ENCODE measurements at regions not wholly inside any gene's neighbourhood (a gene's known extent, or its start where the extent isn't known, plus 50 kb on each side); places are given as distances from the start of the nearest gene placed in this dataset.

DNA sequence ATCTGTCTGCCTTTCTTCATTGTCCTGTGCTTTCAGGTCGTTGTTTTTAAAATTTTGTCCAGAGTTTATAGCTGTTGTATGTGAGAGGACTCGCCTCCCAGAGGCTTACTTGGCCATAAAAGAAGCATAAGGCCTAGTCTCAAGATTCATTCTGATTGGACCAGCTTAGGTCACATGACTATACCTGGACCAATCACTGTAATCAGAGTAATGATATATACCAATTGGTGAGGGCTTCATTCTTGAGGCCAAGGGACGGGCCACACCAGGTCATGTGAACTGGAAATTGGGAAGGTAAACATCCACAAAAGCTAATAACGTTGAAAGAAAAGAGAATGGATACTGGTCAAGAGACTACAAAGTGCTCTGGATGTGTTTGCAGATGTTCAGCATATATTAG, 141.4 kb upstream of the SULF2 start:
- peaks cover 6 to 21% (median 14%) of the 10 kb centered on the region in 3 donors for H3K27me3 Mint-ChIP-seq (ENCODE audit: low read depth in 3 of 3)
- H3K4me1 Mint-ChIP-seq: peaks cover 3% of the 10 kb centered on the region

GRCh38 chr20:47925593-47925992, 140.3 kb upstream of the SULF2 start:
- no peak overlapping the region for H3K27ac Mint-ChIP-seq

More for the DNA sequence above, 141.4 kb upstream of the SULF2 start:
- Histone ChIP-seq H2AFZ (ENCODE audit: insufficient read depth, low read depth, low read length, poor library complexity, severe bottlenecking) (no peak overlapping the region), H3K4me3 (replicated peaks in 1 of 3; ENCODE audit: low read depth in 2 of 3, low read length in 3 of 3) (no peak overlapping the region), H3K4me2 (replicated peaks; ENCODE audit: extremely low read depth, low read length, poor library complexity, severe bottlenecking) (no peak overlapping the region), H3K27ac (ENCODE audit: low read depth in 1 of 2, low read length in 2 of 2) (no peak overlapping the region), H3K79me2 (ENCODE audit: insufficient read depth, low read length) (no peaks in the 10 kb centered on the region), H4K20me1 (ENCODE audit: insufficient read depth, low read length) (no peaks in the 10 kb centered on the region), H3K27me3 (ENCODE audit: control insufficient read depth in 2 of 2, insufficient read depth in 2 of 2, low read length in 2 of 2) (peaks cover 11 to 12% of the 10 kb centered on the region in 2 donors), H3K4me1 (ENCODE audit: control insufficient read depth in 1 of 2, insufficient read depth in 2 of 2, low read length in 2 of 2) (no peaks in the 10 kb centered on the region), H3K9ac (ENCODE audit: insufficient read depth, low read length, poor library complexity, severe bottlenecking) (no peak overlapping the region), H3K9me3 (replicated peaks in 1 of 2; ENCODE audit: control insufficient read depth in 1 of 2, insufficient read depth in 1 of 2, low read length in 2 of 2) (no peaks in the 10 kb centered on the region), H3K36me3 (replicated peaks in 1 of 2; ENCODE audit: control insufficient read depth in 1 of 2, insufficient read depth in 2 of 2, low read length in 2 of 2) (no peaks in the 10 kb centered on the region)
- H3K4me3 Mint-ChIP-seq: no peak overlapping the region
- no peaks in the 10 kb centered on the region for H3K36me3 Mint-ChIP-seq
- WGBS (ENCODE audit: insufficient coverage): 86% methylated on average over 2 of the region's 4 CpGs
- no peak overlapping the region for H3K27ac Mint-ChIP-seq
- no peaks in the 10 kb centered on the region for H3K9me3 Mint-ChIP-seq
- intact Hi-C loops (cut with micrococcal nuclease): no loop called here
- no peak for TF ChIP-seq CTCF (IDR thresholded peaks at IDR 0.05)
- no peak for DNase-seq

More at GRCh38 chr20:47925593-47925992, 140.3 kb upstream of the SULF2 start:
- Histone ChIP-seq H2AFZ (ENCODE audit: insufficient read depth, low read depth, low read length, poor library complexity, severe bottlenecking) (no peak overlapping the region), H4K20me1 (ENCODE audit: insufficient read depth, low read length) (no peaks in the 10 kb centered on the region), H3K9ac (ENCODE audit: insufficient read depth, low read length, poor library complexity, severe bottlenecking) (no peak overlapping the region), H3K27ac (ENCODE audit: low read depth in 1 of 2, low read length in 2 of 2) (no peak overlapping the region), H3K36me3 (replicated peaks in 1 of 2; ENCODE audit: control insufficient read depth in 1 of 2, insufficient read depth in 2 of 2, low read length in 2 of 2) (no peaks in the 10 kb centered on the region), H3K27me3 (ENCODE audit: control insufficient read depth in 2 of 2, insufficient read depth in 2 of 2, low read length in 2 of 2) (peaks cover 12 to 15% of the 10 kb centered on the region in 2 donors), H3K79me2 (ENCODE audit: insufficient read depth, low read length) (no peaks in the 10 kb centered on the region), H3K4me3 (replicated peaks in 1 of 3; ENCODE audit: low read depth in 2 of 3, low read length in 3 of 3) (no peak overlapping the region), H3K4me2 (replicated peaks; ENCODE audit: extremely low read depth, low read length, poor library complexity, severe bottlenecking) (no peak overlapping the region), H3K9me3 (replicated peaks in 1 of 2; ENCODE audit: control insufficient read depth in 1 of 2, insufficient read depth in 1 of 2, low read length in 2 of 2) (no peaks in the 10 kb centered on the region), H3K4me1 (ENCODE audit: control insufficient read depth in 1 of 2, insufficient read depth in 2 of 2, low read length in 2 of 2) (no peaks in the 10 kb centered on the region)
- Mint-ChIP-seq H3K27me3 (ENCODE audit: low read depth in 3 of 3) (peaks cover 8 to 26% (median 15%) of the 10 kb centered on the region in 3 donors), H3K36me3 (no peaks in the 10 kb centered on the region), H3K4me1 (peaks cover 3% of the 10 kb centered on the region), H3K9me3 (peaks cover 0 to 3% (median 0%) of the 10 kb centered on the region in 7 donors), H3K4me3 (no peak overlapping the region)
- TF ChIP-seq CTCF (IDR thresholded peaks at IDR 0.05): no peak
- DNase-seq: no peak
- 63% methylated on average over 3 of the region's 3 CpGs for whole genome bisulfite sequencing (ENCODE audit: insufficient coverage)
- intact Hi-C loops (cut with micrococcal nuclease): no loop called here

All from CD14-positive monocyte (primary cell).